ENCODE measurements at regions not wholly inside any gene's neighbourhood (a gene's known extent, or its start where the extent isn't known, plus 50 kb on each side); places are given as distances from the start of the nearest gene placed in this dataset.

- DNase-seq: no peak
Measured at GRCh38 chr10:78375854-78376785, 342.5 kb downstream of the RPS24 start.

GRCh38 chr10:78377356-78377755 lies 343.7 kb downstream of the RPS24 start:
- DNase-seq: peak; percentile 27

- no peak for DNase-seq
Measured at GRCh38 chr10:78378192-78378591, 344.5 kb downstream of the RPS24 start.

DNA sequence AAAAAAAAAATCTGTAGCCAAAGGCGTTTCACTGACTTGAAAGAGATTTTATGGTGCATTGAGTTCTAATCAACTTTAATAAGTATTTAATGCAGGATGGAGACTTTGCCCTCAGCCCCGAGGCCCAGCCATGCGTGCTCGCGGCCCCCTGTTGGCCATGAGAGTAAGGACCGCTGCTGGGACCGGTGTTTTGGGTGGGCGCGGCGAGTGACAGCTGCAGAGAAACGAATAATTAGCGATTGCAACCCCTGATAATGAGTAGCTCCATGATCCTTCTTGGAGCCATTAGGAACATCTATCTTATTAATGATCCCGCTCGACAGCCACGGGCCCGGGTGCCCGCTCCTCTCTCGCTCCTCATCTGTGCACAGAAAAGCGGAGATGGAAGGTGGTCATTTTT lies 347.4 kb downstream of the RPS24 start:
- no peak for DNase-seq

DNA sequence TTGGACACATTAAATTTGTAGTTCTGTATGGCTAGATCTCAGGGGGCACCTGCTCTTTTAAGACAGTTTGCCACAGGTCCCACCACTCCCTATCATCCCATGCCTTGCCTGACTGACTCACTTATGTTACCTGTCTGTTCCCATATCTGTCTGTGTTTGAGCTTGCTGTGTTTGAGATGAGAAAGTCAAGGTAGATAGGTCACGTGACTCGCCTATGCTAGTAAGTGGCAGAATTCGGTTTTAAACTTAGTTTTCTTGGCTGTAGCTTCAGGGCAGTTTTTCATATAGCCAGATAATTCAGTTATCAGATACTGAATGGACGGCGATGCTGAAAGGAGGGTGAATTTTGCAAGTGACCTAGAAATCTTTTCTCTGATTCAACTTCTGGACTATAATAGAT lies 348.4 kb downstream of the RPS24 start:
- no peak for DNase-seq

- no peak for DNase-seq
Measured at GRCh38 chr10:78382772-78383171, 349.1 kb downstream of the RPS24 start.

DNA sequence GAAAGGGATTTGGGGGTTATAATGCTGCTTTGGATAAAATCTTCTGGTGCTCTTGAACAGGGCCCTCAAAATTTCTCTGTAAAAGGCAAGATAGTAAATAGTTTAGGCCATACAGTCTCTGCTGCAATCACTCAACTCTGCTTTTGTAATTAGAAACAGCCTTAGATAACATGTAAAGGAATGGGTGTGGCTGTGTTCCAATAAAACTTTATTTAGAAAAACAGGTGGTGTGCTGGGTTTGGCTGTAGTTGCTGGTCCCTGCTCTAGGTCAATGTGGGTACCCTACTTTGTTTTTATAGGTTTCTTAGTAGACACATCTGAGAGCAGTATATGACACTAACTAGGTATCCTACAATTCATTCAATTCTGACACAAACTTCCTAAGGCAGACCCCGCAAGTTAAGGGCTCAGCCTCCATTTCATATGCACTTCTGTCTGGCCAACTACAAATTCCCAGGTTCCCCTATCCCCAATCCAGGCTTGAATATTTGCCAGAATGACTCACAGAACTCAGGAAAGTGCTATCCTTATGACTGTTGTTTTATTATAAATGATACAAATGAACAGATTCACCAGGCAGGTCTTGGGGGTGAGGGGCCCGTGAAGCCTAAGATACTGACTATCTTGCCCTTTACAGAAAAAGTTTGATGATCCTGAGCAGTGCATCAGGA lies 349.9 kb downstream of the RPS24 start:
- peak; percentile 62 for DNase-seq

DNA sequence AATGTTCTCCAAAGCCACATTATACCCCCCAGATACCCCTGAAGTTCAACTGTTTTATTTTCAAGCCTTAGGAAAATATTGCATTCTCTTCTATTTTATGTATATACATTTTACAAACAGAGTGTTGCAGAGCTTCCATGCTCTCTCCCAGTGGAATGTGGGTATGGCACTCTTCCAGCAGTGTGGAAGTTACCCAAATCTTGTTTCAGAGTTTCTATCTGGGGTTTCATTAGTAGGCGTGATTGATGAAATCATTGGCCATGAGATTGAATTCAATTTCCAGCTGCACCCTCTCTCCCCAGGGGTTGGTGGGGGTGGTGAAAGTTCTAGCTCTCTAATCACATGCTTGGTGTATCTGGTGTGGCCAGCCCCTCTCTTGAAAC lies 350.4 kb downstream of the RPS24 start:
- DNase-seq: peak; percentile 53

DNA sequence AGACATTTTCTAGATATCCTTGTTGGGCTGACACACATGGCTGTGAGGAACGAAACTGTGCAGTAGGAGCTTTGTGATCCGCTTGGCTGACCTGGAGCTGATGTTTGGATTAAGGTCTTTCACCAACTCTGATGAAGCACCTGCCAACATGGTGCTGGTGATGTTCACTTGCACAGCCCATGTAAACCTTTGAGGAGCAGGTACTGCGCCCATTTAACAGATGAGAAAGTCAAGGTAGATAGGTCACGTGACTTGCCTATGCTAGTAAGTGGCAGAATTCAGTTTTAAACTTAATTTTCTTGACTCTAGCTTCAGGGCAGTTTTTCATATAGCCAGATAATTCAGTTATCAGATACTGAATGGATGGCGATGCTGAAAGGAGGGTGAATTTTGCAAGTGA lies 351.9 kb downstream of the RPS24 start:
- no peak for DNase-seq

GRCh38 chr10:78386509-78386908 lies 352.8 kb downstream of the RPS24 start:
- DNase-seq: no peak

GRCh38 chr10:78388331-78389050 lies 354.8 kb downstream of the RPS24 start:
- no peak for DNase-seq

- no peak for DNase-seq
Measured at GRCh38 chr10:78389419-78389818, 355.8 kb downstream of the RPS24 start.

DNA sequence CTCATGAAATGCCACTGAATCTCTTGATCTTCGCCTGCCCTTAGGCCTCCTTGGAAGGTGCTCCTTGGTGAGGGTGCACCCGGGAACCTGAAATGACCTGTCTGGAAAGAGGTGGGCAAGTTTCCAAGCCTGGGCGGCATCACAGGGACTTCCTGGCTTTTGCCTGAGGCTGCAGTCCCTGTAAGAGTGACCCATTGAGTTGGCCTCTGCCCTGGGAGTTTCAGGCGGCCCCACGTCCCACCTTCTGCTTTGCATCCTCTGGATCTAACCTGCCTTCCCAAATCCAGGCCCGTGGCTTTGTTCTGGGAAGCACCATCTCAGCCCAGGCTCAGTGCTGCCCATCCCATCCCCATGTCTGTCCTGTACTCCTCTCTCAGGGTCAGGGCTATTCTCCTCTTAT lies 356.4 kb downstream of the RPS24 start:
- DNase-seq: no peak

- no peak for DNase-seq
Measured at GRCh38 chr10:78390817-78391216, 357.2 kb downstream of the RPS24 start.

DNA sequence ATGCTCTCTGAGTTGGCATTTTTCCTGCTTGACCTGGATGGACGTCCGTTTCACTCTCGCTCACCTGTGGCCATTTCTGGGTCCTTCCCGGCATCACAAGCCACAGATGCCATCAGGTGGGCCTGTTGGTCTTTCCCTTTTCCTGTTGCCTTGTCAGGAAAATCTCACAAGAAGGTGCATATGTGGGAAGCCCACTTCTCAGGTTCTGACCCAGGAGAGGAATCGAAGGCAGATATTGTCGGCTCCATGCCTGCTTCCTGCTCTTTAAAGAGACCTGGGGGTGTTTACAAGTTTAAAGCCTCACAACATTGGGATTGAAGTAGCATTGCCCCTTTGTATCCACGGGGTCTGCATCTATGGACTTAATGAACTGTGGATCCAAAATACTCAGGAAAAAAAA lies 357.9 kb downstream of the RPS24 start:
- DNase-seq: no peak

GRCh38 chr10:78392197-78392596 lies 358.5 kb downstream of the RPS24 start:
- DNase-seq: no peak

- DNase-seq: no peak
Measured at GRCh38 chr10:78393094-78393493, 359.4 kb downstream of the RPS24 start.

GRCh38 chr10:78394047-78394446 lies 360.4 kb downstream of the RPS24 start:
- no peak for DNase-seq

DNA sequence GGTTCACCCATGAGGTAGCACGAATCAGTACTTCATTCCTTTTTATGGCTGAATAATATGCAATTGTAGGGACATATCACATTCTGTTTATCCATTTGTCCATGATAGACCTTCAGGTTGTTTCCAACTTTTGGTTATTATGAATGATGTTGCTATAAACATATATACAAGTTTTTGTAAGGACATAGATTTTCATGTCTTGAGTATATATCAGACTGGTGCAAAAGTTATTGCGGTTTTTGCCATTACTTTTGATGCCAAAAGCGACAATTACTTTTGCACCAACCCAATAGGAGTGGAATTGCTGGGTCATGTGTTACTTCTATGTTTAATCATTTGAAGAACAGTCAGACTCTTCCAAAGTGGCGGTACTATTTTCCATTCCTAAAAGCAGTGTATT lies 361.5 kb downstream of the RPS24 start:
- no peak for DNase-seq

DNA sequence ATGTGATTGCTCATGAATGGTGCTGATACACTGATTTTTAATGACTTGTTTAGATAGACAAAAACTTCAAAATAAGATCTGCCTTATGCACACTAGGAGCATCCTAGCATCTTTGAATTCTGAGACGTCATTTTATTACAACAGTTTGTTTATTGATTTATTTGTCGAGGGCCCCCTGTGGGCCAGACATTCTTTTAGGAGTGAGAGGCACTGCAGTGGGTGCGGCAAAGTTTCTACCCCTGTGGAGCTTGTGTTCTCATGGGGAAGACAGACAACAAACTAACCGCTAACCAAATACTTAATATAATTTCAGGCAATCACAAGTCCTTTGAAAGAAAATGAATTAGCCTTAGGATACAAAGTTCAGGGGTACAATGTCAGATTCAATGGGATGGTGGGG lies 363.1 kb downstream of the RPS24 start:
- DNase-seq: no peak

DNA sequence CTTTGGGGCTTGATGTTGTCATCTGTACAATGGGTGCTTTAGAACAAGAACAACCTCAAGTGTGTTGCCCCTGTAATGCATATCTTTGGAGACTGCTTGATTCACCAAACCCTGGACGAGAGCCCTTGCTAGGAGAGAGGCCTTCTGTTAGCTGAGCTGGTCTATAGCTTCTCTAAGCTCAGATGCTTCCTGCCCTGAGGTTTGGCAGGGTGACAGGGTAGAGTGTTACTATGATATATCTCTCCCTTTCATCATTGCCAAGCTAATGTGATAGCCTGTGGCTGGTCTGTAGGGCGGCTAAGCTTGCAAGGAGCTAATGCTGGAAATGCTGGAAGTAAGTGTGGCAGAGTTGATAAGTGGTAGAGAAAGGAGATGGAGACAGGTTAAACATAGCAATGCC lies 364.1 kb downstream of the RPS24 start:
- DNase-seq: no peak

DNA sequence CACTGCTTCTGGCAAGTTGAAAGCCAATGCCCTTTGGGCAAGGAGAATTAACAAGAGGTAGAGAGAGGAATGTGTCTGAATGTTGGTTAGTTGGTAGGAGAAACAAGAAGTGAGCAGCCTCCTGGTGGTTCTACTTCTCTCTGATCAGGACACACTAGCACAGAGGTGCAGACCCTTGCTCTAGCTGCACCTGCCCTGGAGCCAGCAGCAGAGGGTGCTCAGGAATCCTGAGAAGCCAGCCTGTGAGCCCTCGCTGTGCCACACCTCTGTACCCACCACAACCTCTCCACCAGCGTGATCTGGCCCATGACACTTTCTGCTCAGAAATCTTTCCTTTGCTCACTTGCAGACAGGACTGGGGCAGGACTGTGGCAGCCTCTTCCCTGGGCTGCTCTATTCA lies 364.7 kb downstream of the RPS24 start:
- no peak for DNase-seq

DNA sequence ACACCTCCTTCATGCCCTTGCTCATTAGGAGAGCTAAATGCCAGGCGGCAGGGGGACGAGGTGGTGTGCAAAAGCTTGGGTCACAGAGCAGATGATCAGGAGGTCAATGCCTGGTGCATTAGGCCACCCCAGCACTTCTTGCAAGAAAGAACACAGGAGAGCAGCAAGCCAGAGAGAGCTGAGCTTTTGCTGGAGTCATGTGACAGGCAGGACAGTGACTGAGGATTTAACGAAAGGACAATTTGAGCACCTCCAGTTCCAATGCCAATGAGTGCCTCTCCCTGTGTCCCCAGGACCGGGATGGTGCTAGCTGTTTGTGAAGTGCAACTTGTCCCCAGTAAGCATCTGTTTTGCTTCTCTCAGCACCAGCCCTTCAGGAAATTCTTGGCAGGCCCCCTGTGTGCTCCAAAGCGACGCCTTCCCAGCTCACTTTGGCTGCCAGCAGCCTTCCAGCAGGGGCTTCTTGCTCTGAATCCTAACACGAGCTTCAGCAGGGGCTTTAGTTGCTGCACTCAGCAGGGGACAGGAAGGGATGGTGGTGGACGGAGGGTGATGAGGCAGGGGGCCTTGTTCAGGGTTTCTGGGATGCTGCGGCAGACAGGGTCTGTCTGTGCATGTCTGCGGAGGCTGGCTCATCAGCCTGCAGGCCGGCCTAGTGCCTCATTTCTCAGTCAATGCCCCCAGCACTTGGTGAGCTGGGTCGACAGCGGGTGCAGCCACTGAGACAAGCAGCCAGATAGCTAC lies 368.1 kb downstream of the RPS24 start:
- DNase-seq: no peak
